ENCODE measurements at regions not wholly inside any gene's neighbourhood (a gene's known extent, or its start where the extent isn't known, plus 50 kb on each side); places are given as distances from the start of the nearest gene placed in this dataset.
"Not testable (repeated sequence)": the region's sequence is repeated elsewhere in the genome, so short reads cannot be mapped to it uniquely, and the experiment has no call there.

DNA sequence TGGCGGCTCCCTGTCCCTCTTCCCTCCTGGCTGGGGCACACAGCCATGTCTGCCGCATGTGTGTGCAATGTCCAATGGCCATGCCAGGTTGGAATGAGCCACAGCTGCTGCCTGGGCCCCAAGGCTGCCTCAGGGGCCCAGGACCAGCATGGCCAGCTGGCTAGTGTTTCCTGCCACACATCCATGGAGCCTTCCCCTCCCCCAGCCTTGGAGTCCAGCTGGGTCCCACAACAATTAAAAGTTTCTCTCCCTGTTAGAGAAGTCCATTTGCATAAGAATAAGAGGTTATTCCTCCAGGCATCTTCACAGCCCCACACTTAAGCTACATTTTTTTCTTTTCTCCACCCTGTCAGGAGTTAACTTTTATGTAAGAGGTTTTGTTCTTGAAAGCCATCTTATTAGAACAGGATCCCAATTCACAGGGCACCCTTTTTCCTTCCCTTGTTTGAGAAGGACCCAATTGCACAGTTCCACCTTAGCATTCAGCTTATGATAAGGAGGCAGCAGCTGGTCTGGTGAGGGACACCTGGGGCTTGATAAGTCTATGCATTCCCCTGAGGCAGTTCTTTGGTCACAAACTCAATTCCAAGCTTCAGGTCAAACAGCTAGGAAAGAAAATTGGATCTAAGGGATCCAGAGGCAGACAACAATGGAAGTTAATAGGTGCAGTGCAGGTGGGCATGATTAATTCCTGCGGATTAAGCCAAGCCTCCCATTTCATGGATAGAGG, 963.3 kb upstream of the GRIA3 start:
- in situ Hi-C loops (cut with HindIII; ENCODE audit: low sequenced_read_pairs): no loop called here
- no peak for DNase-seq (ENCODE audit: low spot score)

DNA sequence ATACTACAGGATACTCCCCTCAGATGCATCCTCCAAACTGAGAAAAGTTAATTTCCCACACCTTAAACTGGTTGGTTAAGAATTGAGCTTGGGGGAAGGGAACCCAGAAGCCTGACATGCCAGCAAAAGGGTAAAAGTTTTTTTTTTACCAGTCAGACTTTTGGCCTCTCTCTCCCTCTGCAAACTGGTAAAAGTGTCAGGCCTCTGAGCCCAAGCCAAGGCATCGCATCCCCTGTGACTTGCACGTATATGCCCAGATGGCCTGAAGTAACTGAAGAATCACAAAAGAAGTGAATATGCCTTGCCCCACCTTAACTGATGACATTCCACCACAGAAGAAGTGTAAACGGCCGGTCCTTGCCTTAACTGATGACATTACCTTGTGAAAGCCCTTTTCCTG, 962.3 kb upstream of the GRIA3 start:
- in situ Hi-C loops (cut with HindIII; ENCODE audit: low sequenced_read_pairs); DNase-seq (ENCODE audit: low spot score): not testable (repeated sequence)

DNA sequence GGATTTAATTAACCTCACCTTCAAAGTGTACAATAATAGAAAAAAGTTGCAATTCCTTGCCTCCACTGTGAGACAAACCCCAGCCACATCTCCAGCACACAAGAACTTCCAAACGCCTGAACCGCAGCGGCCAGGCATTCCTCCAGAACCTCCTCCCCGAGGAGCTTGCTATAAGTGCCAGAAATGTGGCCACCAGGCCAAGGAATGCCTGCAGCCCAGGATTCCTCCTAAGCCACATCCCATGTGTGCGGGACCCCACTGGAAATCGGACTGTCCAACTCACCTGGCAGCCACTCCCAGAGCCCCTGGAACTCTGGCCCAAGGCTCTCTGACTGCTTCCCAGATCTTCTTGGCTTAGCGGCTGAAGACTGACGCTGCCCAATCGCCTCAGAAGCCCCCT, 959.9 kb upstream of the GRIA3 start:
- DNase-seq (ENCODE audit: low spot score); in situ Hi-C loops (cut with HindIII; ENCODE audit: low sequenced_read_pairs): not testable (repeated sequence)

DNA sequence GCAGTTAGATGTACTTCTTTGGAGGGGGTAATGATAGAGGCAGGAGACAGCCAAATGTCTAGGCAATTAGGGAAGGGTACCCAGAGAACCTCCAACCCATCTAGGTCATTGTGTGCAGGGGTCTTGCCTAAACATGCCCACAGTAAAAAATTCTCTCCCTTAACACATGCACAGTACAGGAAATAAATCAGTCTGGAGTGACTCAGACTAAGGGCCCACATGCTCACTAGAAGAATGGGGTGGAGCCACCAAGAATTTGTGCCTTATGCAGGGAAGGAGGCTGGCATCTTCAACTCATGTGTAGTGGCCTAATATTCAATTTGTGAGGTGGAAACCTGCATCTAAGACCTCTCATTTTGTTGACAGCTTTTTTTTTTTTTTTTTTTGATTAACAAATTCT, 945.3 kb upstream of the GRIA3 start:
- no peak for DNase-seq (ENCODE audit: low spot score)
- in situ Hi-C loops (cut with HindIII; ENCODE audit: low sequenced_read_pairs): no loop called here

DNA sequence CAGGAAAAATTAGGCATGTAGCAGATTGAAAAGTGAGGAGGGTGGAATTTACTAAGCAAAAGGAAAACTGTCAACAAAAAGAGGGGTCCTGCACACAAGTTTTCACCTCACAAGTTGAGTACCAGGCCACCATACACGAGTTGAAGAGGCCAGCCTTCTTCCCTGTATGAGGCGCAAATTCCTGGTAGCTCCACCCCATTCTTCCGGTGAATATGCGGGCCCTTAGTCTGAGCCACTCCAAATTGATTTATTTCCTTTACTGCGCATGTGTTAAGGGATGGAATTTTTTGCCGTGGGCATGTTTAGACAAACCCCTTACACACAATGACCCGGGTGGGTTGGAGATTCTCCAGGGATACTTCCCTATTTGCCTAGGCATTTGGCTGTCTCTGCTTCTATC, 942.1 kb upstream of the GRIA3 start:
- no peak for DNase-seq (ENCODE audit: low spot score)
- in situ Hi-C loops (cut with HindIII; ENCODE audit: low sequenced_read_pairs): no loop called here

DNA sequence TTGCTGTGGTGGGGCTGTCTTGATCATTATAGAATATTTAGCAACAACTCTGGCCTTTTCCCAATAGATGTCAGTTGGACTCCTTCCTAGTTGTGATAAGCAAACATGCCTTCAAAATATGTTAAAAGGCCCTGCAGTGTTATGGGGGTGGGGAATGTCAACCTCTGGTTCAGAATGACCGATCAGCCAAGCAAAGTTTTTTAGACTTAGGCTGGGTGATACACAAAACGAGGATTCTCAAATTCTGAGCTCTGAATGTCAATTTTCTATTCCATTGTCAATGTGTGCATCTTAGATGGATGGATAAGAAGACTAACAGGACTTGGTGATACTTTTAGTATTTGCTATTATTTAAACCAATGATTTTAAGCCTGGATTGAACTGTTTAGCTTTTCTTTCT, 940.0 kb upstream of the GRIA3 start:
- in situ Hi-C loops (cut with HindIII; ENCODE audit: low sequenced_read_pairs): no loop called here
- no peak for DNase-seq (ENCODE audit: low spot score)

DNA sequence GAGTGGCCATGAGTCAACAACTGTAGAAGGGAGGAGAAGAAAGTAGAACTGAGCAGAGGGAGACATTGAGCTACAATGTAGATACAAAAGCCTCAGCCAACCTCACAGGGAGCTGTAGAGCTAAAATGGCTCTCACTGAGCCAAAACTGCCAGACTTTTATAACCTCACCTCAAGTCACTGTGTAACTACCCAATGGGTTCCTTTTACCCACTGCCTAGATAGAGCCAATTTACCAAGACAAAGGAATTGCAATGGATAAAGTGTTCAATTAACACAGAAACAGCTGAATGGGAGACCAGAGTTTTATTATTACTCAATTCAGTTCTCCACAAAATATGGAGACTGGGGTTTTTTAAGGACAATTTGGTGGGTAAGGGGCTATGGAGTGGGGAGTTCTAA, 938.9 kb upstream of the GRIA3 start:
- DNase-seq (ENCODE audit: low spot score): no peak
- in situ Hi-C loops (cut with HindIII; ENCODE audit: low sequenced_read_pairs): no loop called here

DNA sequence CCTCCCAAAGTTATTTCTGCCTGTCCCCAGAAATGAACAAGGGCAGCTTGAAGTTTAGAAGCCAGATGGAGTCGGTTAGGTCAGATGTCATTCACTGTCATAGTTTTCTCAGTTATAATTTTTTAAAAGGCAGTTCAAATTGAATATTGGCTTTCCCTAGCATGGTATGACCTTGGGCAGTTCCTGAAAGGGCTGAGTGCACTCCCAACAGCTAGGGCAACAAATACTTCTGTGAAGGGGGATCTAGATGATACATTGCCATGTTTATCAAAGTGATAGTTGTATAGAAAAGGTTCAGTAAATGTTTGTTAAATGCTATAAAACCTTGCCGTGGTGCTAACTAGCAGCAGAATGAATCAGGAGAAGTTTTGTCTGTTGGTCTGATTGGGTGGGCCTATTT, 938.1 kb upstream of the GRIA3 start:
- in situ Hi-C loops (cut with HindIII; ENCODE audit: low sequenced_read_pairs): no loop called here
- DNase-seq (ENCODE audit: low spot score): no peak

DNA sequence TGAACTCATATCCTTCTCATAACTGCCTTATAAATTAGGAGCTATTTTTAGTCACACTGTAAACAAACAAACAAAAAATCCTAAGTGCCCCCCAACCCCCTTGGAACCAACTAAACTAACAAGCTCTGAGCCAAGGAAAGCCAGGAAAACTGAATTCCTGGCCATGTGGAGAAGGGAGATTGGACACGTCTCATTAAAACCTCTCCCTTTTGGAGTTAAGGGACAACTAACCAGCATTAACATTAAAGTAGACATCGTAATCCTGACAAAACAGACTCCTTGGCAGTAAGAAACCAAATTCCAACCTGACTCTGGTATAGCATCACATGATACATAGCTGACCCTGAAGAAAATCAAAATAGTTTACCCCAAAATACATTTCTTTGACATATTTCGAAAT, 937.1 kb upstream of the GRIA3 start:
- no peak for DNase-seq (ENCODE audit: low spot score)
- in situ Hi-C loops (cut with HindIII; ENCODE audit: low sequenced_read_pairs): no loop called here

DNA sequence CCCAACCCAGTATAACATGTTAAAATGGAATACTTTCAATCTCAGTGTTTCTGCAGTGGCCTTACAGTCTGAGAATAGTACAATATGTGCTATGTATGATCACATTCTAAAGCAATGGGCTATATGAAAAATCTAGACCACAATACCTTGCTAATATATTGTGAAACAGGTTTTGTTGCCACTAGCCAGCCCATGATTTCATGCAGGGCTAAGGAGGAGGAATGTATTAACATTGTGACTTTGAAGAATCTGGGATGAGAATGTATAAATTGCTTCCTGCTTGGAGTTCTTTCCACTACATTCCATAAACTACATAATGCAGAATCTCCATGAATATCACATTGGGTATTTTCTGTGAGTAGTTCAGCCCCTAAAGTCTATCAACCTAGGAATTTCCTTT, 935.4 kb upstream of the GRIA3 start:
- in situ Hi-C loops (cut with HindIII; ENCODE audit: low sequenced_read_pairs): no loop called here
- no peak for DNase-seq (ENCODE audit: low spot score)

DNA sequence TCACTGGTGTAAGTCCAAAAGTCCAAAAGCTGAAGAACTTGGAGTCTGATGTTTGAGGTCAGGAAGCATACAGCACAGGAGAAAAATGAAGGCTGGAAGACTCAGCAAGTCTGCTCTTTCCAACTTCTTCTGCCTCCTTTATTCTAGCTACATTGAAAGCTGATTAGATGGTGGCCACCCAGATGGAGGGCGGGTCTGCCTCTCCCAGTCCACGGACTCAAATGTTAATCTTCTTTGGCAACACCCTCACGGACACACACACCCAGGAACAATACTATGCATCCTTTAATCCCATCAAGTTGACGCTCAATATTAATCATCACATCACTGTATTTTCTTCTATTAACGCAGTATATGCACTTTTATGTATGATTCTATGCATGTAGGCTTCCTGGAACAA, 931.6 kb upstream of the GRIA3 start:
- in situ Hi-C loops (cut with HindIII; ENCODE audit: low sequenced_read_pairs): no loop called here
- DNase-seq (ENCODE audit: low spot score): no peak

DNA sequence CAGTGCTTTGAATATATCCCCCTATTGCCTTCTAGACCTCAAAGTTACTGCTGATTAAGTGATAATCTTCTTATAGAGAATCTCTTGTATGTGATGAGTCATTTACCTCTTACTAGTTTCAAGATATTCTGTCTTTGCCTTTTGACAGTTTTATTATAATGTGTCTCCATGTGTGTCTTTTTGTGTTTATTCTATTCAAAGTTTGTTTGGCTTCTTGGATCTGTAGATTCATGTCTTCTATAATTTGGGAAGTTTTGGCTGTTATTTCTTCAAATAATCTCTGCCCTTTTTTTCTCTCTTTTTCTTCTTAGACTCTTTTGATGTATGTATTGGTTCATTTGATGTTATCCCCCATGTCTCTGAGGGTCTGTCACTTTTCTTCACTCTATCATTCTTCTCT, 915.7 kb upstream of the GRIA3 start:
- in situ Hi-C loops (cut with HindIII; ENCODE audit: low sequenced_read_pairs): no loop called here

DNA sequence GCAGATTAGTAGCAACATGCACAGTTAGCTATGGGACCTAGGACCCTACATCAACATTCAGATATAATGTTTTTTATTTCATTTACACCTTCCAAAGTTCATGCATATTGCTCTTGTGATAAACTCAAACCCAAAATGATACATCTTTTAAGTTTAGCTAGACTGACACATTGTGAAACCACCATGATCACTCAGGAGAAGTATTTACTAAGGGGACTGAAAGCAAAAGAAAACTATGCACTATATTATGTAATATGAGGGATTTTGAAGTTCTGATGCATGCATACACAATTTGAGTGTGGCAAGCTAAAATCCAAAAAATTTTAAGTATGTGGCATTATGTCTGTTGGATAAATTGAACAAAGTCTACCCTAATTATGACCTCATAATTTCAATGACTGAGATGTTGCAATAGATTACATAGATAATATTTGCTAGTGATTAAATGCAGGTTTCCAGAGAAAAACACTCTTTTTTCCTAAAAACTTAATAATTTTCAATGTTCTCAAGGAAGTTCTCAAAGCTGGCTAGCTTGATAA, 914.8 kb upstream of the GRIA3 start:
- in situ Hi-C loops (cut with HindIII; ENCODE audit: low sequenced_read_pairs): no loop called here
- DNase-seq (ENCODE audit: low spot score): no peak

More for the DNA sequence above, 915.7 kb upstream of the GRIA3 start:
- DNase-seq (ENCODE audit: low spot score): no peak

DNA sequence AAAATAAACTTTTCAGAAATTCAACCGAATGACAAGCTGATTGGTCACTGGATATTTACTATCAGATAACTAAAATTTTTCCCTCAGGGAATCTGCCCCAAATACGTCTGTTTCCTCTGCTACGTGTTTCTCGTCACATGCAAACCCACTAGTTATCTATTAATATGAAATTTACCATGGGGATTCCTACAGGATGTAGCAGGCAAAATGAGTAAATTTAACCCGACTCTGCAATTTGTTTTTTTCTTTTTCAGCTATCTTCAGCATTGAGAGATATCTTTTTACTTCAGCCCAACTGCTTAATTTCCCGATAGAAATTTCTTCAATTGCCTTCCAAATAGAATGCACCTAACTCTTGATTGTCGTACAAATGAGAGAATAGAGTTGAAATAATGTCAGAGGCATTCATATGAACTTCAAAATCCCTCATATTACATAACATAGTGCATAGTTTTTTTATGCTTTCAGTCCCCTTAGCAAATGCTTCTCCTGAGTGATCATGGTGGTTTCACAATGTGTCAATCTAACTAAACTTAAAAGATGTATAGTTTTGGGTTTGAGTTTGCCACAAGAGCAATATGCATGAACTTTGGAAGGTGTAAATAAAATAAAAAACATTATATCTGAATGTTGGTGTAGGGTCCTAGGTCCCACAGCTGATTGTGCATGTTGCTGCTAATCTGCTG, 913.1 kb upstream of the GRIA3 start:
- in situ Hi-C loops (cut with HindIII; ENCODE audit: low sequenced_read_pairs): no loop called here
- no peak for DNase-seq (ENCODE audit: low spot score)

DNA sequence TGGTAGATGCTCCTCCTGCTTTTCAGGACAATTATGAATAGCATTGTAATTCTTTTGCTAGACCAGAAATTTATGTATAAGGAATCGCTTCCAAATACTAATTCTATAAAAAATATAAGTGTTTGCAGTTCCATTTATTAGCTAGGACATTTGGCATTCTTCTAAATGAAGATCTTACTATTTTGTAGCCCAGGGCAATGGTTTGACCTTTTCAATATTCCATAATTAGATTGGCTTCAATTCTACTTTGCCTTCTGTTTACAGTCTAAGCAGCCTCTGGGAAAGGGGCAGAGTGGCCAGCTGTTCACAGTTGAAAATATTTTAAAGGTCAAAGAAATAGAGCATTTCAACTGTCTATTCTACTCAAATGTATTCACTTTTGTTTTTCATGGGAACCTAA, 912.1 kb upstream of the GRIA3 start:
- in situ Hi-C loops (cut with HindIII; ENCODE audit: low sequenced_read_pairs): no loop called here
- DNase-seq (ENCODE audit: low spot score): no peak

DNA sequence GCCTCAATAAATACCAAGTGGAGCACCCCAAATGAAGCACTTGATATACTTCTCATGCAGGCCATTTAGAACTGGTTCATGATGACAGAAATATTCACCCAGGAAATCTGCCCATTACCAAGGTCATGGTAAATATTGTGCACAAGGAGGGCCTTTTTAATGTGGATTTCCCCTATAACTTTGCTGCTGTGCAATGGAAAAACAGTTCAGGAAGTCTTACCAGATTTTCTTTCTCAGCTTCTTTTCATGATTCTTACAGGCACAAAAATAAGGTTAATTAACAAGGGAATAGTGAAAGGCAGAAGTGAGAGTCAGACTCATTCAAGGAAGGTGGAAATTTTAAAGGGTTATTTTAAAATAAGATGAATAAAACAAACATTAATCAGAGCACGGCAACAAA, 904.3 kb upstream of the GRIA3 start:
- DNase-seq (ENCODE audit: low spot score): no peak
- in situ Hi-C loops (cut with HindIII; ENCODE audit: low sequenced_read_pairs): no loop called here

DNA sequence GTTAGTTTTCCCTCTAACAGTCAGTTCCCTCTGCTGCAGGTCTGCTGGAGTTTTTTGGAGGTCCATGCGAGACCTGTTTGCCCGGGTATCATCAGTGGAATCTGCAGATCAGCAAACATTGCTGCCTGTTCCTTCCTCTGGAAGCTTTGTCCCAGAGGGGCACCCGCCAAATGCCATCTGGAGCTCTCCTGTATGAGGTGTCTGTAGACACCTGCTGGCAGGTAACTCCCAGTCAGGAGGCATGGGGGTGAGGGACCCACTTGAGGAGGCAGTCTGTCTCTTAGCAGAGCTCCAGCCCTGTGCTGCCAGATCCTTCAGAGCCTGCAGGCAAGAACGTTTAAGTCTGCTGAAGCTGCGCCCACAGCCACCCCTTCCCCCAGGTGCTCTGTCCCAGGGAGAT, 884.3 kb upstream of the GRIA3 start:
- in situ Hi-C loops (cut with HindIII; ENCODE audit: low sequenced_read_pairs); DNase-seq (ENCODE audit: low spot score): not testable (repeated sequence)

DNA sequence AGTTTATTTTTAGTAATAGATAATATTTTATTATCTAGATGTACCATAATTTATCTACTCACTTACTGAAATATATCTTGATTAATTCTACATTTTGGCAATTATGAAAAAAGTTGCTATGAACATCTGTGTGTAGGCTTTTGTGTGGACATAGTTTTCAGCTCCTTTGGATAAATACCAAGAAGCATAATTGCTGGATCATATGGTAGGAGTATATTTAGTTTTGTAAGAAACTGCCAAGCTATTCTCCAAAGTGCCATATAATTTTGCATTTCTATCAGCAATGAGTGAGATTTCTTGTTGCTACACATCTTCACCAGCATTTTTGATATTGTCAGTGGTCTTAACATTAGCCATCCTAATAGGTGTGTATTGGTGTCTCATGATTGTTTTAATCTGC, 882.6 kb upstream of the GRIA3 start:
- in situ Hi-C loops (cut with HindIII; ENCODE audit: low sequenced_read_pairs): no loop called here
- no peak for DNase-seq (ENCODE audit: low spot score)

DNA sequence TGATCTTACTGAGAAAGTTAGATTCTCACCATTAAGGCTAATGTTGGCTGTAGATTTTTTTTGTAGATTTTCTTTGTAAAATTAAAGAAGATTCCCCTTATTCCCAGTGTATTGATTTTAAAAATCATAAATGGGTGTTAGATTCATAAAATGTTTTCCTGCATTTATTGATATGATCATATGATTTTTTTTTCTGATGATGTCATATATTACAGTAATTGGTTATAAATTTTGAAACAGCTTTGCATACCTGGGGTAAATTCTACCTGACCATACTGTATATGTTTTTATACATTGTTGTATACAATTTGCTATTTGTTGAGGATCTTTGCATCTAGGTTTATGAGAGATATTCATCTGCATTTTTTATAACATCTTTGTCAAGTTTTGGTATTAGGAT, 880.3 kb upstream of the GRIA3 start:
- in situ Hi-C loops (cut with HindIII; ENCODE audit: low sequenced_read_pairs): no loop called here

DNA sequence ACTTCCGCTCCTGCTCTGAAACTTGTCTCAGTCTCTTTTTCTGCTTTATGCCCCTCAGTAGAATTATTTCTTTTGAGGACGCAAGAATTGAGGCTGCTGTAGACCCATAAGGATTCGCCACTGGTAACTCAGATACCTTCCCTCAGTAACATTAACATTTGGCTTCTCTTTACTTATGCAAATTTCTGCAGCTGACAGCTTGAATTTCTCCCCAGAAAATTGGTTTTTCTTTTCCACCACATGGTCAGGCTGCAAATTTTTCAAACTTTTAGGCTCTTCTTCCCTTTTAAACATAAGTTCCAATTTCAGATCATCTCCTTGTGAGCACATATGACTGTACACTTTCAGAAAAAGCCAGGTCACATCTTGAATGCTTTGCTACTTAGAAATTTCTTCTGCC, 839.3 kb upstream of the GRIA3 start:
- in situ Hi-C loops (cut with HindIII; ENCODE audit: low sequenced_read_pairs): no loop called here
- DNase-seq (ENCODE audit: low spot score): no peak

More for the DNA sequence above, 880.3 kb upstream of the GRIA3 start:
- DNase-seq (ENCODE audit: low spot score): no peak
